ENCODE measurements at regions not wholly inside any gene's neighbourhood (a gene's known extent, or its start where the extent isn't known, plus 50 kb on each side); places are given as distances from the start of the nearest gene placed in this dataset.

GRCh38 chr19:30217461-30217860 lies 154.7 kb upstream of the ZNF536 start:
- no peak for DNase-seq (ENCODE audit: low read depth in 3 of 3)

GRCh38 chr19:30219702-30220101 lies 152.5 kb upstream of the ZNF536 start:
- no peak for DNase-seq (ENCODE audit: low read depth in 3 of 3)

- no peak for DNase-seq (ENCODE audit: low read depth in 3 of 3)
Measured at GRCh38 chr19:30221176-30221575, 151.0 kb upstream of the ZNF536 start.

- DNase-seq (ENCODE audit: low read depth in 3 of 3) = no peak
Measured at GRCh38 chr19:30222428-30222873, 149.7 kb upstream of the ZNF536 start.

GRCh38 chr19:30222992-30223865 lies 149.0 kb upstream of the ZNF536 start:
- DNase-seq (ENCODE audit: low read depth in 3 of 3) = no peak

- no peak for DNase-seq (ENCODE audit: low read depth in 3 of 3)
Measured at GRCh38 chr19:30223866-30224688, 148.1 kb upstream of the ZNF536 start.

GRCh38 chr19:30224689-30225606 lies 147.2 kb upstream of the ZNF536 start:
- DNase-seq (ENCODE audit: low read depth in 3 of 3) = no peak

- no peak for DNase-seq (ENCODE audit: low read depth in 3 of 3)
Measured at GRCh38 chr19:30225676-30226463, 146.3 kb upstream of the ZNF536 start.

- no peak for DNase-seq (ENCODE audit: low read depth in 3 of 3)
Measured at GRCh38 chr19:30226464-30227011, 145.6 kb upstream of the ZNF536 start.

- no peak for DNase-seq (ENCODE audit: low read depth in 3 of 3)
Measured at GRCh38 chr19:30227012-30227621, 145.1 kb upstream of the ZNF536 start.

GRCh38 chr19:30227661-30228112 lies 144.5 kb upstream of the ZNF536 start:
- DNase-seq (ENCODE audit: low read depth in 3 of 3) = peak in 1 of 3 experiments; percentile 19

- no peak for DNase-seq (ENCODE audit: low read depth in 3 of 3)
Measured at GRCh38 chr19:30228113-30228834, 143.9 kb upstream of the ZNF536 start.

- DNase-seq (ENCODE audit: low read depth in 3 of 3) = no peak
Measured at GRCh38 chr19:30228835-30229524, 143.2 kb upstream of the ZNF536 start.

- DNase-seq (ENCODE audit: low read depth in 3 of 3) = no peak
Measured at GRCh38 chr19:30229525-30230174, 142.5 kb upstream of the ZNF536 start.

GRCh38 chr19:30231408-30232318 lies 140.5 kb upstream of the ZNF536 start:
- no peak for DNase-seq (ENCODE audit: low read depth in 3 of 3)

- DNase-seq (ENCODE audit: low read depth in 3 of 3) = no peak
Measured at GRCh38 chr19:30233375-30233774, 138.8 kb upstream of the ZNF536 start.

GRCh38 chr19:30235946-30236345 lies 136.2 kb upstream of the ZNF536 start:
- DNase-seq (ENCODE audit: low read depth in 3 of 3) = no peak

Measured in stimulated activated CD4-positive, alpha-beta T cell treated with anti-CD3 and anti-CD28 coated beads, TNF-alpha, amount 100 ng/mL, for 4 hours (primary cell).